OCI-LY7 (cell line): ENCODE measurements at regions not wholly inside any gene's neighbourhood (a gene's known extent, or its start where the extent isn't known, plus 50 kb on each side); places are given as distances from the start of the nearest gene placed in this dataset.
A peak's percentile ranks its signal among the peaks of the same experiment; 100 is the strongest.

Source experiments
- EZH2phosphoT487 ChIP-seq: fragments of 200-600 bp; sonication (generic); IDR thresholded peaks from 2 replicates; pipeline ENCODE4 v1.6.1; 2018; ENCODE audit warnings: low read depth, borderline replicate concordance, mild to moderate bottlenecking, mixed run types, antibody characterized with exemption, low read length, moderate library complexity, mixed read lengths
- TF ChIP-seq, protein P1 (sequence below): fragments of 200-600 bp; sonication (generic); conservative IDR thresholded peaks from 2 replicates; pipeline ENCODE4 v1.5.1; 2014; ENCODE audit warnings: mild to moderate bottlenecking, antibody characterized with exemption, low read length, moderate library complexity, mixed read lengths

DNA sequence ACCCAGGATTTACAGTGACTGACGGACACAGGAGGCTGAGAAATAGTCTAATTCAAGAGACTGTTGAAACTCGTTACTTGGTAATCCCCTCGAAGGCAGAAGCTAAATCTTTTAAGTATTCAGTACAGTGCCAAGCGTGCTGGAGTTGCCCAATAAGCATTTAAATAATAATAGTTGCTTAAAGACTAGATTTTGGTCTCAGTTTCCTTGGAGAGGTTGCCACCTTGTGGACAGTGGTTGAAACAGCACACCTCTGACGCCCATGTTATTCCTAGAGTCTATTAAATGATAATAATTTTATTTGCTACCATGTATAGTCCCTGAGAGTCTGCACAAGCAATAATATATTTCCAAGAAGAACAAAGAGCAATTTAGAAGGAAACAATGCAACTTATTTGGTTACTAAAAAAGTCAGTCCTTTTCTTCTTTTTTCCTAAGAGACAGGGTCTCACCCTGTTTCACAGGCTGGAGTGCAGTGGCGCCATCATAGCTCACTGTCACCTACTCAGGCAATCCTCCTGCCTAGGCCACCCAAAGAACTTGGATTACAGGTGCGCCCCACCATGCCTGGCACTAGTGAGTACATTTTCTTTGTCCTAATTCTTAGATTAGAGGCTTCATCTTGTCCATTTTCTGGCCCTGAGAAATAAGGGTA lies 138.0 kb upstream of the NUDT7 start:
- TF ChIP-seq, protein P1, sequence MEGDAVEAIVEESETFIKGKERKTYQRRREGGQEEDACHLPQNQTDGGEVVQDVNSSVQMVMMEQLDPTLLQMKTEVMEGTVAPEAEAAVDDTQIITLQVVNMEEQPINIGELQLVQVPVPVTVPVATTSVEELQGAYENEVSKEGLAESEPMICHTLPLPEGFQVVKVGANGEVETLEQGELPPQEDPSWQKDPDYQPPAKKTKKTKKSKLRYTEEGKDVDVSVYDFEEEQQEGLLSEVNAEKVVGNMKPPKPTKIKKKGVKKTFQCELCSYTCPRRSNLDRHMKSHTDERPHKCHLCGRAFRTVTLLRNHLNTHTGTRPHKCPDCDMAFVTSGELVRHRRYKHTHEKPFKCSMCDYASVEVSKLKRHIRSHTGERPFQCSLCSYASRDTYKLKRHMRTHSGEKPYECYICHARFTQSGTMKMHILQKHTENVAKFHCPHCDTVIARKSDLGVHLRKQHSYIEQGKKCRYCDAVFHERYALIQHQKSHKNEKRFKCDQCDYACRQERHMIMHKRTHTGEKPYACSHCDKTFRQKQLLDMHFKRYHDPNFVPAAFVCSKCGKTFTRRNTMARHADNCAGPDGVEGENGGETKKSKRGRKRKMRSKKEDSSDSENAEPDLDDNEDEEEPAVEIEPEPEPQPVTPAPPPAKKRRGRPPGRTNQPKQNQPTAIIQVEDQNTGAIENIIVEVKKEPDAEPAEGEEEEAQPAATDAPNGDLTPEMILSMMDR, result peak; percentile 94
- no peak for TF ChIP-seq EZH2phosphoT487
